H1 (cell line): ENCODE measurements at regions not wholly inside any gene's neighbourhood (a gene's known extent, or its start where the extent isn't known, plus 50 kb on each side); places are given as distances from the start of the nearest gene placed in this dataset.

Experiments used
- CTCF ChIA-PET: fragments of 300-600 bp; sonication (Branson Sonifier 250); formaldehyde crosslinking; loops from one replicate; lab custom pipeline; 2021; ENCODE audit not compliant: partially characterized antibody; lab: Charles Lee
- POLR2A ChIA-PET: fragments of 300-600 bp; sonication (Branson Sonifier 250); formaldehyde crosslinking; loops from one replicate; lab custom pipeline; 2021; ENCODE audit warnings: inconsistent platforms; ENCODE audit not compliant: partially characterized antibody; lab: Charles Lee
- DNase-seq, 2 experiments: peaks; one replicate each; pipeline versions ENCODE4 v3.0.0 to v3.0.0-alpha.2; 2010 to 2022; ENCODE audit warnings: low spot score in 2 of 2, low read depth in 1 of 2, mixed read lengths in 1 of 2
- FAIRE-seq: peaks from 2 replicates; lab custom pipeline; 2011; peaks lifted over from hg19 to GRCh38; lab: Jason Lieb, UNC
- H2AFZ ChIP-seq: 2 replicates; pipeline ENCODE4 v1.8.1; 2012; ENCODE audit warnings: low read length, inconsistent platforms
- H2AK5ac ChIP-seq: 2 replicates; pipeline ENCODE4 v1.6.1; 2013; ENCODE audit warnings: low read depth, low read length
- H2BK120ac ChIP-seq: replicated peaks from 2 replicates; pipeline ENCODE3; 2013; ENCODE audit warnings: low read depth, low read length, inconsistent platforms
- H2BK12ac ChIP-seq: 2 replicates; pipeline ENCODE4 v1.6.1; 2013; ENCODE audit warnings: low read depth, low read length
- H2BK15ac ChIP-seq: 2 replicates; pipeline ENCODE4 v1.6.1; 2013; ENCODE audit warnings: low read length
- H2BK20ac ChIP-seq: 2 replicates; pipeline ENCODE4 v1.6.1; 2013; ENCODE audit warnings: low read length
- H2BK5ac ChIP-seq: 2 replicates; pipeline ENCODE4 v1.6.1; 2013; ENCODE audit warnings: low read depth, low read length
- H3K14ac ChIP-seq: 2 replicates; pipeline ENCODE4 v1.6.1; 2013; ENCODE audit warnings: inconsistent platforms; ENCODE audit not compliant: insufficient read length
- H3K18ac ChIP-seq: 2 replicates; pipeline ENCODE4 v1.6.1; 2013; ENCODE audit warnings: low read length; ENCODE audit errors: extremely low read depth
- H3K23ac ChIP-seq: 2 replicates; pipeline ENCODE4 v1.6.1; 2013; ENCODE audit warnings: inconsistent platforms; ENCODE audit not compliant: insufficient read length
- H3K23me2 ChIP-seq: 2 replicates; pipeline ENCODE4 v1.6.1; 2013; ENCODE audit warnings: low read depth, low read length
- H3K27ac ChIP-seq: 2 replicates; pipeline ENCODE4 v1.6.1; 2011; ENCODE audit warnings: low read depth, low read length, inconsistent platforms
- H3K27me3 ChIP-seq, 4 experiments: replicated peaks in 1 of 4; 1 replicate in 1 of 4; 2 replicates in 3 of 4; pipeline versions ENCODE4 v1.6.1 to v1.8.1; 2011 to 2013; ENCODE audit warnings: low read length in 3 of 4, mild to moderate bottlenecking in 3 of 4, inconsistent platforms in 2 of 4, mixed read lengths in 2 of 4, moderate library complexity in 1 of 4; ENCODE audit not compliant: control insufficient read depth in 3 of 4, insufficient read depth in 3 of 4; ENCODE audit errors: extremely low read depth in 1 of 4
- H3K36me3 ChIP-seq, 4 experiments: 2 replicates each; pipeline versions ENCODE4 v1.6.1 to v1.8.1; 2011 to 2013; ENCODE audit warnings: mild to moderate bottlenecking in 4 of 4, low read length in 3 of 4, moderate library complexity in 2 of 4, control low read depth in 1 of 4, inconsistent platforms in 1 of 4; ENCODE audit not compliant: insufficient read depth in 4 of 4, control insufficient read depth in 2 of 4
- H3K4ac ChIP-seq: replicated peaks from 2 replicates; pipeline ENCODE3; 2013; ENCODE audit warnings: low read length, low read depth, mixed read lengths, inconsistent platforms; ENCODE audit not compliant: insufficient read length
- H3K4me1 ChIP-seq, 4 experiments: replicated peaks in 1 of 4; 1 replicate in 1 of 4; 2 replicates in 3 of 4; pipeline versions ENCODE4 v1.6.1 to v1.8.1; 2011 to 2013; ENCODE audit warnings: low read length in 3 of 4, inconsistent platforms in 2 of 4, mixed read lengths in 1 of 4; ENCODE audit not compliant: insufficient read depth in 4 of 4, control insufficient read depth in 3 of 4
- H3K4me2 ChIP-seq, 2 experiments: 2 replicates each; pipeline versions ENCODE4 v1.6.1 to v1.8.1; 2011 to 2013; ENCODE audit warnings: low read depth in 2 of 2, low read length in 2 of 2, control low read depth in 1 of 2, inconsistent platforms in 1 of 2, mild to moderate bottlenecking in 1 of 2; ENCODE audit not compliant: insufficient read depth in 1 of 2
- H3K4me3 ChIP-seq, 4 experiments: fragments of 200-600, 300-600 bp in 1 of 4; sonication (generic), shearing (Covaris generic), sonication (Bioruptor Twin) in 1 of 4; 2 replicates each; pipeline versions ENCODE4 v1.5.1 to v1.8.1; 2011 to 2016; ENCODE audit warnings: low read length in 4 of 4, low read depth in 3 of 4, control low read depth in 2 of 4, inconsistent platforms in 2 of 4, mild to moderate bottlenecking in 2 of 4, mixed read lengths in 1 of 4, moderate library complexity in 1 of 4; ENCODE audit not compliant: insufficient read depth in 2 of 4; ENCODE audit errors: extremely low read depth in 1 of 4
- H3K56ac ChIP-seq: replicated peaks from 2 replicates; pipeline ENCODE3; 2013; ENCODE audit warnings: low read depth, mild to moderate bottlenecking, mixed read lengths, low read length, inconsistent platforms; ENCODE audit not compliant: insufficient read length
- H3K79me1 ChIP-seq: 2 replicates; pipeline ENCODE4 v1.6.1; 2013; ENCODE audit warnings: low read depth, low read length, control low read depth
- H3K79me2 ChIP-seq, 2 experiments: 2 replicates each; pipeline versions ENCODE4 v1.6.1 to v1.8.1; 2012 to 2013; ENCODE audit warnings: low read length in 2 of 2, mild to moderate bottlenecking in 2 of 2, inconsistent platforms in 1 of 2; ENCODE audit not compliant: insufficient read depth in 2 of 2, control insufficient read depth in 1 of 2
- H3K9ac ChIP-seq, 4 experiments: replicated peaks in 1 of 4; 1 replicate in 1 of 4; 2 replicates in 3 of 4; pipeline versions ENCODE4 v1.6.1 to v1.8.1; 2011 to 2013; ENCODE audit warnings: low read depth in 3 of 4, low read length in 3 of 4, control low read depth in 2 of 4, mild to moderate bottlenecking in 2 of 4, moderate library complexity in 2 of 4, inconsistent platforms in 1 of 4; ENCODE audit errors: extremely low read depth in 1 of 4
- H3K9me3 ChIP-seq, 2 experiments: 2 replicates each; pipeline versions ENCODE4 v1.6.1 to v1.8.1; 2012 to 2013; ENCODE audit warnings: mild to moderate bottlenecking in 2 of 2, moderate library complexity in 2 of 2, control low read depth in 1 of 2, inconsistent platforms in 1 of 2, low read depth in 1 of 2, low read length in 1 of 2, mixed read lengths in 1 of 2; ENCODE audit not compliant: insufficient read depth in 2 of 2
- H4K20me1 ChIP-seq, 2 experiments: replicated peaks in 1 of 2; 2 replicates each; pipeline versions ENCODE3 to v1.8.1; 2011 to 2013; ENCODE audit warnings: inconsistent platforms in 2 of 2, low read length in 2 of 2, mild to moderate bottlenecking in 1 of 2; ENCODE audit not compliant: insufficient read depth in 2 of 2, control insufficient read depth in 1 of 2
- H4K5ac ChIP-seq: 2 replicates; pipeline ENCODE4 v1.6.1; 2013; ENCODE audit warnings: low read length, low read depth, mixed read lengths, inconsistent platforms; ENCODE audit not compliant: insufficient read length
- H4K8ac ChIP-seq: 2 replicates; pipeline ENCODE4 v1.8.0; 2013; ENCODE audit warnings: mild to moderate bottlenecking, moderate library complexity, low read length, inconsistent platforms; ENCODE audit not compliant: insufficient read depth; ENCODE audit errors: extremely low read depth
- H4K91ac ChIP-seq: replicated peaks from 2 replicates; pipeline ENCODE3; 2013; ENCODE audit warnings: low read length, mixed read lengths, inconsistent platforms; ENCODE audit not compliant: insufficient read length
- BCL11A ChIP-seq, 2 experiments: IDR thresholded peaks; one replicate each; pipeline ENCODE4 v1.6.1; 2011; ENCODE audit warnings: low read depth in 2 of 2, low read length in 2 of 2, mild to moderate bottlenecking in 2 of 2
- CBX5 ChIP-seq: fragments of 300-800, 300-1000 bp; sonication (generic); IDR thresholded peaks from 2 replicates; pipeline ENCODE4 v1.7.1; 2016; ENCODE audit warnings: antibody characterized with exemption, low read length, low read depth
- CHD2 ChIP-seq: IDR thresholded peaks from 2 replicates; pipeline ENCODE4 v1.6.1; 2012; ENCODE audit warnings: low read length, improper control_type of control experiment
- GABPA ChIP-seq: IDR thresholded peaks from 2 replicates; pipeline ENCODE4 v1.6.1; 2011; ENCODE audit warnings: mild to moderate bottlenecking, low read length, moderate library complexity, borderline replicate concordance; ENCODE audit not compliant: insufficient read depth
- NRF1 ChIP-seq: IDR thresholded peaks from 2 replicates; pipeline ENCODE4 v1.6.1; 2011; ENCODE audit warnings: mild to moderate bottlenecking, low read depth, low read length, improper control_type of control experiment
- POLR2AphosphoS5 ChIP-seq: IDR thresholded peaks from 2 replicates; pipeline ENCODE4 v1.6.1; 2011; ENCODE audit warnings: low read depth, low read length
- RNF2 ChIP-seq: fragments of 200-900, 300-1000 bp; sonication (generic); IDR thresholded peaks from 2 replicates; pipeline ENCODE4 v1.7.1; 2016; ENCODE audit warnings: borderline replicate concordance, low read depth, mild to moderate bottlenecking, antibody characterized with exemption, low read length; ENCODE audit not compliant: poor library complexity, severe bottlenecking; ENCODE audit errors: missing control alignments
- SP2 ChIP-seq: IDR thresholded peaks from 2 replicates; pipeline ENCODE4 v1.6.1; 2012; ENCODE audit warnings: mild to moderate bottlenecking, low read length, inconsistent platforms
- YY1 ChIP-seq: IDR thresholded peaks from 2 replicates; pipeline ENCODE4 v1.6.1; 2011; ENCODE audit warnings: low read depth, mild to moderate bottlenecking, low read length
- WGBS, 2 experiments: shearing (Covaris generic) in 1 of 2; methylation state at CpG; one replicate each; pipeline versions ENCODE4 v1.1.6 to v1.1.7; 2013 to 2015; ENCODE audit warnings: low lambda C conversion rate in 2 of 2, mixed read lengths in 2 of 2, inconsistent platforms in 1 of 2, low coverage in 1 of 2, missing lambda C conversion rate in 1 of 2; ENCODE audit not compliant: insufficient replicate concordance in 2 of 2, insufficient coverage in 1 of 2, insufficient read length in 1 of 2; ENCODE audit errors: extremely low coverage in 1 of 2, missing lambda C conversion rate in 1 of 2; 5-methylcytosine and 5-hydroxymethylcytosine counted together
- TF ChIP-seq, protein P1 (sequence below): IDR thresholded peaks from 2 replicates; pipeline ENCODE4 v1.6.1; 2011; ENCODE audit warnings: low read depth, mild to moderate bottlenecking, low read length; ENCODE audit not compliant: insufficient read depth
- TF ChIP-seq, protein P2 (sequence below): IDR thresholded peaks from 2 replicates; pipeline ENCODE4 v1.6.1; 2011; ENCODE audit warnings: low read length, improper control_type of control experiment

DNA sequence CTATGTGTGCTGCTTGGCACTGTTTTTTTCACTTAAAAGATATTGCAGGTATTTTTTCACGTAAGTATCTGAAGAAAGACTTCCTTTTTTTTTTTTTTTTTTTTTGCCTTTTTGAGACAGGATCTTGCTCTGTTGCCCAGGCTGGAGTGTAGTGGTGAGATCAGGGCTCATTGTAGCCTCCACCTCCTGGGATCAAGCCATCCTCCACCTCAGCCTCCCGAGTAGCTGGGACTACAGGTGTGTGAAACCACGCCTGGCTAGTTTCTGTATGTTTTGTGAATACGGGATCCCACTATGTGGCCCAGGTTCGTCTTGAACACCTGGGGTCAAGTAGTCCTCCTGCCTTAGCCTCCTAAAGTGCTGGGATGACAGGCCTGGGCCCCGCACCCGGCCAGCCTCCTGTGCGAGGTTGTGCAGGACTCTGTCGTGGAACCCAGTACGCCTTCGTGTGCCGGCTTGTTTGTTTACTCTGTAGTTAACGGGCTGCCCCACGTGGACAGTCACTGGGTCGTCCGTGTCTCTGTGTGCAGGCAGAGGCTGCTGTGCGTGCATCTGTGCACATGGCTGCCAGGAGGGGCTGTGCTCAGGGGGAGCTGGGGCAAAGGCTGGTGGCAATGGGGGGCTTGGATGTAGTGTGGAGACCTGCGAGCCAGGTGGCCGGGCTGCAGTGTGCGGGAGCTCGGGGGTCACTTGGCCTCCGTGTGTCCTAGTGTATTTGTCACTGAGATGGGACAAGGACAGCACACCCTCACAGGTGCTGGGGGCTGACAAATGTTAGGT is 179.5 kb downstream of the ADRA2C start:
- Histone ChIP-seq H3K23me2 (no peaks in the 10 kb centered on the region), H4K8ac (no peak overlapping the region), H3K4me2 (no peak overlapping the region), H3K27me3 (no peaks in the 10 kb centered on the region), H2BK5ac (no peak overlapping the region), H3K9me3 (no peaks in the 10 kb centered on the region; a peak in 1 of 4 replicates), H3K9ac (no peak overlapping the region; a peak in 1 of 7 replicates), H3K79me2 (no peaks in the 10 kb centered on the region), H2AFZ (no peak overlapping the region), H3K36me3 (no peaks in the 10 kb centered on the region; a peak in 1 of 8 replicates), H2BK120ac (no peak overlapping the region), H4K5ac (no peak overlapping the region), H2BK20ac (no peak overlapping the region), H3K4me1 (peaks cover 0 to 3% (median under 1%) of the 10 kb centered on the region in 4 experiments; a peak in 2 of 7 replicates), H4K91ac (no peak overlapping the region), H3K4me3 (no peak overlapping the region), H3K56ac (no peak overlapping the region), H4K20me1 (no peaks in the 10 kb centered on the region), H2BK15ac (no peak overlapping the region), H3K79me1 (no peaks in the 10 kb centered on the region), H2AK5ac (no peak overlapping the region), H3K4ac (no peak overlapping the region), H3K23ac (no peak overlapping the region), H3K14ac (no peak overlapping the region), H3K18ac (no peak overlapping the region), H3K27ac (no peak overlapping the region), H2BK12ac (no peak overlapping the region)
- ChIA-PET POLR2A (interaction anchor here (1.2 kb wide), 1 partner anchor 9 kb away, joined by 3 read pairs; no protein-coding TSS in a partner anchor), CTCF (interaction anchor here (0.6 to 1.2 kb wide), 6 partner anchors 52 to 908 kb away, joined by 3 to 4 read pairs (median 3); no protein-coding TSS in a partner anchor)
- FAIRE-seq (no peak), DNase-seq (no peak)
- WGBS, 2 experiments, result 95% methylated on average over 22 of the region's 22 CpGs; no CpG with 5 or more reads in 1 of the 2 experiments
- TF ChIP-seq NRF1 (no peak), YY1 (no peak), GABPA (no peak), POLR2AphosphoS5 (no peak), BCL11A (IDR thresholded peaks at IDR 0.05; ENCODE audit: low read depth in 2 of 2, low read length in 2 of 2) (no peak), RNF2 (no peak), CHD2 (no peak), SP2 (no peak), CBX5 (no peak)
- TF ChIP-seq, protein P1, sequence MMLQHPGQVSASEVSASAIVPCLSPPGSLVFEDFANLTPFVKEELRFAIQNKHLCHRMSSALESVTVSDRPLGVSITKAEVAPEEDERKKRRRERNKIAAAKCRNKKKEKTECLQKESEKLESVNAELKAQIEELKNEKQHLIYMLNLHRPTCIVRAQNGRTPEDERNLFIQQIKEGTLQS, result no peak
- TF ChIP-seq, protein P2, sequence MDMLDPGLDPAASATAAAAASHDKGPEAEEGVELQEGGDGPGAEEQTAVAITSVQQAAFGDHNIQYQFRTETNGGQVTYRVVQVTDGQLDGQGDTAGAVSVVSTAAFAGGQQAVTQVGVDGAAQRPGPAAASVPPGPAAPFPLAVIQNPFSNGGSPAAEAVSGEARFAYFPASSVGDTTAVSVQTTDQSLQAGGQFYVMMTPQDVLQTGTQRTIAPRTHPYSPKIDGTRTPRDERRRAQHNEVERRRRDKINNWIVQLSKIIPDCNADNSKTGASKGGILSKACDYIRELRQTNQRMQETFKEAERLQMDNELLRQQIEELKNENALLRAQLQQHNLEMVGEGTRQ, result no peak
